K562 (cell line): ENCODE measurements at regions not wholly inside any gene's neighbourhood (a gene's known extent, or its start where the extent isn't known, plus 50 kb on each side); places are given as distances from the start of the nearest gene placed in this dataset.

Experiments used
- ATAC-seq: fragments of 200-7000 bp; cut with Tn5 transposase; 3 replicates; pipeline ENCODE4 v1.9.1; 2020; ENCODE audit warnings: moderate library complexity
- BruUV-seq: library from RNA; stranded (reverse); fragments of 400-500 nt; replicated peaks from 2 replicates; lab custom pipeline; 2021; lab: Mats Ljungman, UMichigan
- CTCF ChIA-PET: fragments of 300-600 bp; formaldehyde crosslinking; extraction: SDS; loops from one replicate; lab custom pipeline; 2021; ENCODE audit warnings: low intra/inter-chr PET ratio; lab: Yijun Ruan, JAX
- POLR2A ChIA-PET: fragments of 300-600, 350-650 bp; sonication (Branson Sonifier 250); formaldehyde crosslinking; extraction: SDS; loops from one replicate; lab custom pipeline; 2021; ENCODE audit warnings: antibody characterized with exemption, inconsistent platforms; lab: Yijun Ruan, JAX
- DNase-seq, 4 experiments: peaks; one replicate each; pipeline versions ENCODE4 v3.0.0 to v3.0.0-alpha.2; 2011 to 2018; ENCODE audit warnings: low spot score in 3 of 4, mixed read lengths in 3 of 4; ENCODE audit errors: extremely low read depth in 1 of 4
- FAIRE-seq: peaks from 2 replicates; lab custom pipeline; 2011; peaks lifted over from hg19 to GRCh38; lab: Jason Lieb, UNC
- H2AFZ ChIP-seq: 2 replicates; pipeline ENCODE4 v1.6.0; 2011; ENCODE audit warnings: low read depth, low read length, control low read depth, inconsistent platforms
- H3K27ac ChIP-seq: fragments of 200-600 bp; 3 replicates; pipeline ENCODE4 v1.8.0; 2011; ENCODE audit warnings: low read depth, mild to moderate bottlenecking, control low read depth, inconsistent platforms, low read length, moderate library complexity, mixed read lengths; ENCODE audit errors: extremely low read depth
- H3K27me3 ChIP-seq, 2 experiments: fragments of 300-600 bp in 1 of 2; 2 replicates in 1 of 2; 3 replicates in 1 of 2; pipeline versions ENCODE4 v1.6.0 to v1.8.0; 2011; ENCODE audit warnings: inconsistent platforms in 2 of 2, low read length in 2 of 2, mild to moderate bottlenecking in 1 of 2, mixed read lengths in 1 of 2, moderate library complexity in 1 of 2; ENCODE audit not compliant: control insufficient read depth in 2 of 2, insufficient read depth in 2 of 2
- H3K36me3 ChIP-seq: fragments of 300-600 bp; 3 replicates; pipeline ENCODE4 v1.8.0; 2011; ENCODE audit warnings: mild to moderate bottlenecking, low read length, inconsistent platforms; ENCODE audit not compliant: control insufficient read depth, insufficient read depth
- H3K4me1 ChIP-seq, 2 experiments: fragments of 200-600 bp in 1 of 2; replicated peaks in 1 of 2; 2 replicates in 1 of 2; 3 replicates in 1 of 2; pipeline versions ENCODE4 v1.5.1 to v1.8.0; 2011; ENCODE audit warnings: inconsistent platforms in 2 of 2, low read length in 2 of 2, mild to moderate bottlenecking in 1 of 2, mixed read lengths in 1 of 2, moderate library complexity in 1 of 2; ENCODE audit not compliant: control insufficient read depth in 2 of 2, insufficient read depth in 2 of 2
- H3K4me2 ChIP-seq: 2 replicates; pipeline ENCODE4 v1.6.1; 2011; ENCODE audit warnings: low read length, control low read depth, inconsistent platforms, mixed read lengths; ENCODE audit not compliant: insufficient read depth
- H3K4me3 ChIP-seq: fragments of 200-600 bp; sonication (generic), shearing (Covaris generic); 2 replicates; pipeline ENCODE4 v1.5.1; 2016; ENCODE audit warnings: control low read depth, inconsistent platforms
- H3K79me2 ChIP-seq: fragments of 200-600 bp; 3 replicates; pipeline ENCODE4 v1.8.0; 2011; ENCODE audit warnings: low read length, inconsistent platforms; ENCODE audit not compliant: control insufficient read depth, insufficient read depth
- H3K9ac ChIP-seq, 2 experiments: 2 replicates each; pipeline versions ENCODE4 v1.6.0 to v1.6.1; 2011; ENCODE audit warnings: low read depth in 2 of 2, low read length in 2 of 2, control low read depth in 1 of 2, inconsistent platforms in 1 of 2, mild to moderate bottlenecking in 1 of 2, mixed read lengths in 1 of 2; ENCODE audit not compliant: insufficient read depth in 1 of 2
- H3K9me1 ChIP-seq: one replicate; pipeline ENCODE4 v1.6.0; 2011; ENCODE audit warnings: inconsistent platforms, mild to moderate bottlenecking, low read length, moderate library complexity; ENCODE audit not compliant: control insufficient read depth, insufficient read depth
- H3K9me3 ChIP-seq: replicated peaks from 2 replicates; pipeline ENCODE4 v1.5.1; 2011; ENCODE audit warnings: low read depth, low read length, inconsistent platforms; ENCODE audit not compliant: control insufficient read depth, insufficient read depth
- H4K20me1 ChIP-seq: replicated peaks from 2 replicates; pipeline ENCODE4 v1.6.1; 2011; ENCODE audit warnings: low read length, inconsistent platforms, mixed read lengths; ENCODE audit not compliant: control insufficient read depth, insufficient read depth
- BCL6 ChIP-seq: fragments of 250-450 bp; sonication (Bioruptor Pico); IDR thresholded peaks from 2 replicates; pipeline ENCODE4 v1.4.0; 2020
- EWSR1 ChIP-seq: fragments of 450-650 bp; IDR thresholded peaks from 2 replicates; pipeline ENCODE4 v1.6.1; 2018; ENCODE audit warnings: borderline replicate concordance, mild to moderate bottlenecking, low read depth, moderate library complexity; ENCODE audit not compliant: partially characterized antibody
- GABPB1 ChIP-seq: sonication (generic); formaldehyde crosslinking; IDR thresholded peaks from 2 replicates; pipeline ENCODE4 v1.8.0; 2022; ENCODE audit warnings: mild to moderate bottlenecking, missing genetic modification reagents
- MCM3 ChIP-seq: fragments of 450-650 bp; IDR thresholded peaks from 2 replicates; pipeline ENCODE4 v1.6.1; 2016
- NFYB ChIP-seq: IDR thresholded peaks from 2 replicates; pipeline ENCODE4 v1.6.1; 2011; ENCODE audit warnings: mild to moderate bottlenecking, moderate library complexity; ENCODE audit not compliant: insufficient read length; ENCODE audit errors: extremely low read depth
- SMAD2 ChIP-seq: fragments of 150-350 bp; IDR thresholded peaks from 2 replicates; pipeline ENCODE4 v1.6.1; 2014; ENCODE audit warnings: low read depth, mild to moderate bottlenecking, low read length
- TRIM28 ChIP-seq: fragments of 450-650 bp; IDR thresholded peaks from 2 replicates; pipeline ENCODE4 v1.6.1; 2017
- ZEB2 ChIP-seq: fragments of 450-650 bp; IDR thresholded peaks from 2 replicates; pipeline ENCODE4 v1.6.1; 2016
- ZNF384 ChIP-seq: IDR thresholded peaks from 2 replicates; pipeline ENCODE4 v1.6.1; 2012; ENCODE audit warnings: low read depth, low read length, improper control_type of control experiment
- ZNF518B ChIP-seq: fragments of 250-450 bp; sonication (Bioruptor Pico); IDR thresholded peaks from 2 replicates; pipeline ENCODE4 v1.5.0; 2021; ENCODE audit warnings: mild to moderate bottlenecking, moderate library complexity
- WGBS: fragments of 100-300 bp; shearing (Covaris generic); methylation state at CpG from one replicate; pipeline ENCODE4 v1.1.6; 2016; ENCODE audit warnings: low coverage, mixed read lengths; ENCODE audit not compliant: insufficient coverage; ENCODE audit errors: missing lambda C conversion rate; 5-methylcytosine and 5-hydroxymethylcytosine counted together
- in situ Hi-C: fragments of 300-500 bp; cut with MboI; formaldehyde crosslinking; loops from 4 replicates; pipeline ENCODE4 v1.15.0; 2018; ENCODE audit warnings: inconsistent platforms, mixed read lengths
- intact Hi-C: fragments of 100-400 bp; cut with micrococcal nuclease; formaldehyde crosslinking; loops from 2 replicates; pipeline ENCODE4 v1.14.2; 2022
- TF ChIP-seq, protein P1 (sequence below): fragments of 250-450 bp; sonication (Bioruptor Pico); IDR thresholded peaks from 2 replicates; pipeline ENCODE4 v1.8.0; 2022; ENCODE audit warnings: inconsistent platforms, mild to moderate bottlenecking, moderate library complexity, borderline replicate concordance

- POLR2A ChIA-PET = no interaction called here
- Histone ChIP-seq H3K79me2 (no peaks in the 10 kb centered on the region), H4K20me1 (no peaks in the 10 kb centered on the region), H3K27ac (no peak overlapping the region), H3K9ac (no peak overlapping the region), H2AFZ (no peak overlapping the region), H3K9me1 (no peaks in the 10 kb centered on the region), H3K4me3 (no peak overlapping the region), H3K4me2 (no peak overlapping the region), H3K9me3 (no peaks in the 10 kb centered on the region), H3K27me3 (no peaks in the 10 kb centered on the region), H3K4me1 (no peaks in the 10 kb centered on the region), H3K36me3 (no peaks in the 10 kb centered on the region)
- in situ Hi-C loops (no loop called here), intact Hi-C loops (no loop called here)
- BruUV-seq = no TSS peak
- ATAC-seq (no peak), FAIRE-seq (no peak), DNase-seq (no peak)
- TF ChIP-seq, protein P1, sequence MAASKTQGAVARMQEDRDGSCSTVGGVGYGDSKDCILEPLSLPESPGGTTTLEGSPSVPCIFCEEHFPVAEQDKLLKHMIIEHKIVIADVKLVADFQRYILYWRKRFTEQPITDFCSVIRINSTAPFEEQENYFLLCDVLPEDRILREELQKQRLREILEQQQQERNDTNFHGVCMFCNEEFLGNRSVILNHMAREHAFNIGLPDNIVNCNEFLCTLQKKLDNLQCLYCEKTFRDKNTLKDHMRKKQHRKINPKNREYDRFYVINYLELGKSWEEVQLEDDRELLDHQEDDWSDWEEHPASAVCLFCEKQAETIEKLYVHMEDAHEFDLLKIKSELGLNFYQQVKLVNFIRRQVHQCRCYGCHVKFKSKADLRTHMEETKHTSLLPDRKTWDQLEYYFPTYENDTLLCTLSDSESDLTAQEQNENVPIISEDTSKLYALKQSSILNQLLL (CRISPR knock-in tag) = no peak
- TF ChIP-seq TRIM28 (no peak), SMAD2 (no peak), ZEB2 (no peak), MCM3 (no peak), BCL6 (CRISPR knock-in tag) (no peak), EWSR1 (no peak), GABPB1 (CRISPR knock-in tag) (no peak), ZNF518B (CRISPR knock-in tag) (no peak), ZNF384 (no peak), NFYB (no peak)
- WGBS = 3% methylated on average over 5 of the region's 5 CpGs
- CTCF ChIA-PET = no interaction called here
These were observed 263.4 kb downstream of the DHX35 start for GRCh38 chr20:39225536-39225935.
